Caco-2 (cell line): ENCODE measurements at regions not wholly inside any gene's neighbourhood (a gene's known extent, or its start where the extent isn't known, plus 50 kb on each side); places are given as distances from the start of the nearest gene placed in this dataset.

Source experiments
- BruUV-seq: library from RNA; stranded (reverse); fragments of 400-500 nt; replicated peaks from 2 replicates; lab custom pipeline; 2021; lab: Mats Ljungman, UMichigan
- CTCF ChIA-PET: fragments of 300-600 bp; sonication (Branson Sonifier 250); formaldehyde crosslinking; loops from one replicate; lab custom pipeline; 2022; ENCODE audit warnings: antibody characterized with exemption; lab: Charles Lee
- POLR2A ChIA-PET: fragments of 300-600 bp; sonication (Branson Sonifier 250); formaldehyde crosslinking; loops from one replicate; lab custom pipeline; 2022; ENCODE audit warnings: antibody characterized with exemption; lab: Charles Lee
- DNase-seq, 2 experiments: peaks; one replicate each; pipeline versions ENCODE4 v3.0.0 to v3.0.0-alpha.2; 2020 to 2022
- H3K27me3 ChIP-seq: replicated peaks from 2 replicates; pipeline ENCODE4 v1.6.0; 2011; ENCODE audit warnings: low read length; ENCODE audit not compliant: control insufficient read depth, insufficient read depth
- H3K36me3 ChIP-seq: 2 replicates; pipeline ENCODE4 v1.5.1; 2011; ENCODE audit warnings: low read length; ENCODE audit not compliant: control insufficient read depth, insufficient read depth
- H3K4me1 ChIP-seq: fragments of 250-450 bp; sonication (Bioruptor Pico); 2 replicates; pipeline ENCODE4 v1.5.1; 2020; ENCODE audit warnings: mild to moderate bottlenecking
- H3K4me3 ChIP-seq: 2 replicates; pipeline ENCODE4 v1.5.1; 2011; ENCODE audit warnings: low read depth, mild to moderate bottlenecking, control low read depth, low read length
- H3K9me3 ChIP-seq: fragments of 250-450 bp; sonication (Bioruptor Pico); 2 replicates; pipeline ENCODE4 v1.5.1; 2020; ENCODE audit warnings: mild to moderate bottlenecking, moderate library complexity
- H3K27ac Mint-ChIP-seq: one replicate; pipeline ENCODE4 v1.8.0; 2022; ENCODE audit warnings: mixed read lengths; ENCODE audit not compliant: unreplicated experiment
- H3K27me3 Mint-ChIP-seq: one replicate; pipeline ENCODE4 v1.8.0; 2022; ENCODE audit warnings: mixed read lengths; ENCODE audit not compliant: insufficient read depth, unreplicated experiment
- H3K36me3 Mint-ChIP-seq: one replicate; pipeline ENCODE4 v1.8.0; 2022; ENCODE audit warnings: mild to moderate bottlenecking, mixed read lengths; ENCODE audit not compliant: insufficient read depth, unreplicated experiment
- H3K4me1 Mint-ChIP-seq: one replicate; pipeline ENCODE4 v1.8.0; 2022; ENCODE audit warnings: low read depth, mixed read lengths; ENCODE audit not compliant: unreplicated experiment
- H3K4me3 Mint-ChIP-seq: one replicate; pipeline ENCODE4 v1.8.0; 2022; ENCODE audit warnings: mild to moderate bottlenecking, moderate library complexity, mixed read lengths; ENCODE audit not compliant: unreplicated experiment
- H3K9me3 Mint-ChIP-seq: one replicate; pipeline ENCODE4 v1.8.0; 2022; ENCODE audit warnings: mixed read lengths; ENCODE audit not compliant: unreplicated experiment
- intact Hi-C: fragments of 100-400 bp; cut with micrococcal nuclease; formaldehyde crosslinking; loops from one replicate; pipeline ENCODE4 v1.10.0; 2022; ENCODE audit not compliant: unreplicated experiment
- TF ChIP-seq, protein P1 (sequence below), 2 experiments: fragments of 200-600 bp in 1 of 2; IDR thresholded peaks; 1 replicate in 1 of 2; 2 replicates in 1 of 2; pipeline versions ENCODE4 v1.5.1 to v1.8.0; 2011 to 2022; ENCODE audit warnings: antibody characterized with exemption in 1 of 2, control low read depth in 1 of 2, inconsistent platforms in 1 of 2, low read depth in 1 of 2, low read length in 1 of 2, mild to moderate bottlenecking in 1 of 2, moderate library complexity in 1 of 2; ENCODE audit not compliant: insufficient read depth in 1 of 2, severe bottlenecking in 1 of 2, unreplicated experiment in 1 of 2

DNA sequence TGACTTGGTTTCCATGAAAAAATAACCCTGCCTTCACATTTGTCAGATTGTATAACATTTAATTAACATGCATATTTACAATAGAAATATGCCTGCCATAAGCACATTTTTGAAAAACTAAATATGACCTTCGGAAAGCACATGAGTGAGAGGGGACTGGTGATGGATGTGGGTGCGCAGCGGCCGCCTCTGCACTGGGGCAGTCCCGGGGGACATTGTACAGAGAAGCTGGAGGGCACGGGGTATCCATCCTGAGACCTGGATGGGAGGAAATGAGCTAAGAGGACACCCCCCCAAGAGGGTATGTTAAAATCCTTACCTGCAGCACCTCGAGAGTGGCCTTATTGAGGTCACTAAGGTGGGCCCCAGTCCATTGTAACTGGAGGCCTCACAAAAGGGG is 161.3 kb upstream of the IRX4 start:
- no peaks in the 10 kb centered on the region for H3K9me3 ChIP-seq
- peaks cover 9% of the 10 kb centered on the region for H3K27me3 Mint-ChIP-seq
- no peak for DNase-seq
- no peak overlapping the region for H3K4me3 Mint-ChIP-seq
- POLR2A ChIA-PET: no interaction called here
- no peaks in the 10 kb centered on the region for H3K4me1 Mint-ChIP-seq
- no peaks in the 10 kb centered on the region for H3K4me1 ChIP-seq
- no peaks in the 10 kb centered on the region for H3K36me3 ChIP-seq
- no TSS peak for BruUV-seq
- no peak overlapping the region for H3K27ac Mint-ChIP-seq
- TF ChIP-seq, protein P1, sequence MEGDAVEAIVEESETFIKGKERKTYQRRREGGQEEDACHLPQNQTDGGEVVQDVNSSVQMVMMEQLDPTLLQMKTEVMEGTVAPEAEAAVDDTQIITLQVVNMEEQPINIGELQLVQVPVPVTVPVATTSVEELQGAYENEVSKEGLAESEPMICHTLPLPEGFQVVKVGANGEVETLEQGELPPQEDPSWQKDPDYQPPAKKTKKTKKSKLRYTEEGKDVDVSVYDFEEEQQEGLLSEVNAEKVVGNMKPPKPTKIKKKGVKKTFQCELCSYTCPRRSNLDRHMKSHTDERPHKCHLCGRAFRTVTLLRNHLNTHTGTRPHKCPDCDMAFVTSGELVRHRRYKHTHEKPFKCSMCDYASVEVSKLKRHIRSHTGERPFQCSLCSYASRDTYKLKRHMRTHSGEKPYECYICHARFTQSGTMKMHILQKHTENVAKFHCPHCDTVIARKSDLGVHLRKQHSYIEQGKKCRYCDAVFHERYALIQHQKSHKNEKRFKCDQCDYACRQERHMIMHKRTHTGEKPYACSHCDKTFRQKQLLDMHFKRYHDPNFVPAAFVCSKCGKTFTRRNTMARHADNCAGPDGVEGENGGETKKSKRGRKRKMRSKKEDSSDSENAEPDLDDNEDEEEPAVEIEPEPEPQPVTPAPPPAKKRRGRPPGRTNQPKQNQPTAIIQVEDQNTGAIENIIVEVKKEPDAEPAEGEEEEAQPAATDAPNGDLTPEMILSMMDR (IDR thresholded peaks at IDR 0.05; ENCODE audit: insufficient read depth in 1 of 2, low read depth in 1 of 2, low read length in 1 of 2, severe bottlenecking in 1 of 2, unreplicated experiment in 1 of 2): no peak
- H3K9me3 Mint-ChIP-seq: peaks cover 11% of the 10 kb centered on the region
- intact Hi-C loops: no loop called here
- CTCF ChIA-PET: no interaction called here
- H3K4me3 ChIP-seq: no peak overlapping the region
- no peaks in the 10 kb centered on the region for H3K36me3 Mint-ChIP-seq
- H3K27me3 ChIP-seq: no peaks in the 10 kb centered on the region

DNA sequence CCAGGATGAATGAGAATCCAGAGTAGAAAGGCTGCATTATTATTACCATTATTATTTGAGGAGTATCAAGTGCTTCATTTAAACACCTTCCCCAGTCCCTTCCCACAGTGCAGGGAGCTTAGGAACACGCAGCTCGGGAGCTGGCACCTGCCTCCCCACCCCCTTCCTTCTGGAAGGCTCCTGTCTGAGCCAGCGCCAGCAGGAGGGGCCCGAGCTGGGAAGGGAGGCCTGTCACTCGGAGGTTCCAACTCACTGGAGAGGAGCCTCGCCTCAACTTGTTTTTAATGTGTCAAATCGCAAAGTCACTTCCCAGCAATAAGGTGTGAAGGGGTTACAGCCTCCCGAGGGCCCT is 156.4 kb upstream of the IRX4 start:
- Histone ChIP-seq H3K4me3 (no peak overlapping the region), H3K36me3 (no peaks in the 10 kb centered on the region), H3K4me1 (no peaks in the 10 kb centered on the region), H3K9me3 (no peaks in the 10 kb centered on the region), H3K27me3 (no peaks in the 10 kb centered on the region)
- no peak overlapping the region for H3K27ac Mint-ChIP-seq
- TF ChIP-seq, protein P1 (IDR thresholded peaks at IDR 0.05; ENCODE audit: insufficient read depth in 1 of 2, low read depth in 1 of 2, low read length in 1 of 2, severe bottlenecking in 1 of 2, unreplicated experiment in 1 of 2): no peak
- no peaks in the 10 kb centered on the region for H3K4me1 Mint-ChIP-seq
- no peaks in the 10 kb centered on the region for H3K36me3 Mint-ChIP-seq
- POLR2A ChIA-PET: no interaction called here
- no peak for DNase-seq
- intact Hi-C loops: no loop called here
- H3K9me3 Mint-ChIP-seq: no peaks in the 10 kb centered on the region
- CTCF ChIA-PET: no interaction called here
- BruUV-seq: no TSS peak
- peaks cover 8% of the 10 kb centered on the region for H3K27me3 Mint-ChIP-seq
- H3K4me3 Mint-ChIP-seq: no peak overlapping the region

DNA sequence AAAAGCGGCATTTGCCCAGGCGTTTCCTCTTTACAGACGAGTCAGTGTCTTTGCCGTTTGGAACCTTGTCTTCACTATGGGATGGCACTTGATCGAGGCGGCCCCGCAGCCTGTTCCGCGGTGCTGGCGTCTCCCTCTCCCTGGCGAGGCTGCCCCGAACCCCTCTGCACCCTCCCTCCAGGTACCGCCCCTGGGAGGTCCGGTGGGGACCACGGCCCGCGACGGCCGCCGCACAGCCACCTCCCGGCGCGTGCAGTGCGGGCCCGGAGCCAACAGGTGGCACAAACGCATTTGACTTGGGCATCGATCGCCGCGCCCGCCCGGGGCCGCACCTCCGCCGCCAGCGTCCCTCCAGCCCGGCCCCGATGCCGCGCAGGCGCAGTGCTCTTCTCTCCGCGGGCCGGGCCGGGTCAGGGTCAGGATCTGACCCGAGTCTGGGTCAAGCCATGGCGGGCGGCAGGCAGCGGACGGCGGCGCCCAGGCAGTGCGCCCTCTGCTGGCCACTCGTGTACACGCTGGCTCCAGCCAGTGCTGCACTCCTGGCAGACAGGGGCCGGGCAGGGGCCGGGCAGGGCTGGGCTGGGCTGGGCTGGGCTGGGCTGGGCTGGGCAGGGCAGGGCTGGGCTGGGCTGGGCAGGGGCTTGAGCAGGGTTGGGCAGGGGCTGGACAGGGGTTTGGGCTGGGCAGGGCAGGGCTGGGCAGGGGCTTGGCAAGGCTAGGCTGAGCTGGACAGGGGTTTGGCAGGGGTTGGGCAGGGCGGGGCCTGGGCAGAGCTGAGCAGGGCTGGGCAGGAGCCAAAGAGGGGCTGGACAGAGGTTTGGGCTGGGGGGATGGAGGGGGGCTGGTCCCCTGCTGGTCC is 155.8 kb upstream of the IRX4 start:
- TF ChIP-seq, protein P1 (IDR thresholded peaks at IDR 0.05; ENCODE audit: insufficient read depth in 1 of 2, low read depth in 1 of 2, low read length in 1 of 2, severe bottlenecking in 1 of 2, unreplicated experiment in 1 of 2): peak in 1 of 2 experiments; percentile 27
- Histone ChIP-seq H3K36me3 (no peaks in the 10 kb centered on the region), H3K9me3 (no peaks in the 10 kb centered on the region), H3K27me3 (no peaks in the 10 kb centered on the region), H3K4me3 (no peak overlapping the region), H3K4me1 (no peaks in the 10 kb centered on the region)
- intact Hi-C loops: no loop called here
- Mint-ChIP-seq H3K36me3 (no peaks in the 10 kb centered on the region), H3K27me3 (peaks cover 7% of the 10 kb centered on the region), H3K4me1 (no peaks in the 10 kb centered on the region), H3K9me3 (no peaks in the 10 kb centered on the region), H3K4me3 (peak overlapping the region; percentile 14), H3K27ac (no peak overlapping the region)
- POLR2A ChIA-PET: no interaction called here
- DNase-seq: peak in 1 of 2 experiments; percentile 11
- BruUV-seq: no TSS peak
- CTCF ChIA-PET: no interaction called here
